ENCODE measurements at regions not wholly inside any gene's neighbourhood (a gene's known extent, or its start where the extent isn't known, plus 50 kb on each side); places are given as distances from the start of the nearest gene placed in this dataset.

DNA sequence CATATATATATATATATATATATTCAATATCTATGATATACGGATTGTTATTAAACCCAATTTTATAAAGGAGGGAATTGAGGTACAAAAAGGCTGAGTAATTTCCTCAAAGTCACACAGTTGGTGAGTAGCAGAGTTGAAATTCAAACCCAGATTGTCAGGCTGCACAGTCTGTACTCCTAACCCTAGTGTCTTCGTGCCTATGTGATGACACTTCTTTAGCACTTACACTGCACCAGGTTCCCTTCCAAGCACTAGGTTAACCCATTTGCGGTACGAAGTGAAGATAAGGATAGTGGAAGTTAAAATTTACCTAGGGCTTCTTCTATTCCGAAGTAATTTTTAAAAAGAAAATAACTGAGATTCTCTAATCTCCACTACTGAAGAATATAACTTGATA is 125.1 kb upstream of the TSPAN8 start:
- WGBS (ENCODE audit: insufficient coverage, low coverage, missing lambda C conversion rate) = 32% methylated on average over 5 of the region's 5 CpGs
- Histone ChIP-seq H3K9ac (ENCODE audit: insufficient read depth in 1 of 2, low read depth in 2 of 2, low read length in 2 of 2) (no peak overlapping the region), H3K4me2 (ENCODE audit: insufficient read depth, low read length) (no peak overlapping the region), H3K27ac (ENCODE audit: extremely low read depth, low read depth, low read length) (no peak overlapping the region), H3K36me3 (ENCODE audit: control insufficient read depth, insufficient read depth, low read length) (no peaks in the 10 kb centered on the region), H4K20me1 (replicated peaks; ENCODE audit: control insufficient read depth, insufficient read depth, low read length) (no peaks in the 10 kb centered on the region), H3K9me3 (replicated peaks; ENCODE audit: control insufficient read depth, insufficient read depth, low read depth, low read length) (no peaks in the 10 kb centered on the region), H3K4me1 (replicated peaks in 1 of 2; ENCODE audit: control insufficient read depth in 2 of 2, insufficient read depth in 2 of 2, low read length in 2 of 2) (no peaks in the 10 kb centered on the region), H3K27me3 (ENCODE audit: control insufficient read depth in 2 of 2, insufficient read depth in 2 of 2, low read length in 2 of 2) (no peaks in the 10 kb centered on the region), H3K9me1 (ENCODE audit: control insufficient read depth, insufficient read depth, low read length) (no peaks in the 10 kb centered on the region), H3K4me3 (no peak overlapping the region), H2AFZ (ENCODE audit: low read depth, low read length) (no peak overlapping the region), H3K79me2 (ENCODE audit: control insufficient read depth, insufficient read depth, low read length) (no peaks in the 10 kb centered on the region)
- no peak for DNase-seq (ENCODE audit: extremely low read depth in 1 of 4, low spot score in 3 of 4)
- FAIRE-seq = no peak
- in situ Hi-C loops (cut with MboI) (no loop called here), intact Hi-C loops (cut with micrococcal nuclease) (no loop called here)
- no TSS peak for BruUV-seq (replicated peaks)
- peak; percentile 53; the same call in 1 of the 3 replicates for ATAC-seq
- CTCF ChIA-PET (ENCODE audit: low intra/inter-chr PET ratio) = no interaction called here
- TF ChIP-seq, protein P1, sequence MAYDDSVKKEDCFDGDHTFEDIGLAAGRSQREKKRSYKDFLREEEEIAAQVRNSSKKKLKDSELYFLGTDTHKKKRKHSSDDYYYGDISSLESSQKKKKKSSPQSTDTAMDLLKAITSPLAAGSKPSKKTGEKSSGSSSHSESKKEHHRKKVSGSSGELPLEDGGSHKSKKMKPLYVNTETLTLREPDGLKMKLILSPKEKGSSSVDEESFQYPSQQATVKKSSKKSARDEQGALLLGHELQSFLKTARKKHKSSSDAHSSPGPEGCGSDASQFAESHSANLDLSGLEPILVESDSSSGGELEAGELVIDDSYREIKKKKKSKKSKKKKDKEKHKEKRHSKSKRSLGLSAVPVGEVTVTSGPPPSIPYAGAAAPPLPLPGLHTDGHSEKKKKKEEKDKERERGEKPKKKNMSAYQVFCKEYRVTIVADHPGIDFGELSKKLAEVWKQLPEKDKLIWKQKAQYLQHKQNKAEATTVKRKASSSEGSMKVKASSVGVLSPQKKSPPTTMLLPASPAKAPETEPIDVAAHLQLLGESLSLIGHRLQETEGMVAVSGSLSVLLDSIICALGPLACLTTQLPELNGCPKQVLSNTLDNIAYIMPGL (CRISPR knock-in tag; IDR thresholded peaks at IDR 0.05) = no peak
- no peak for TF ChIP-seq ZC3H11A (IDR thresholded peaks at IDR 0.05; ENCODE audit: low read depth, low read length)
- TF ChIP-seq FOXA1 (IDR thresholded peaks at IDR 0.05; ENCODE audit: borderline replicate concordance) = no peak
- TF ChIP-seq ZNF134 (CRISPR knock-in tag; conservative IDR thresholded peaks at IDR 0.05) = no peak
- TF ChIP-seq CEBPB (tag; IDR thresholded peaks at IDR 0.05) = no peak
- TF ChIP-seq BCL6 (CRISPR knock-in tag; IDR thresholded peaks at IDR 0.05) = no peak
- no peak for TF ChIP-seq GTF2A2 (tag; IDR thresholded peaks at IDR 0.05)
- TF ChIP-seq HDAC6 (IDR thresholded peaks at IDR 0.05; ENCODE audit: low read depth, low read length) = no peak
- TF ChIP-seq RBBP5 (IDR thresholded peaks at IDR 0.05; ENCODE audit: borderline replicate concordance, insufficient read depth, low read length, poor library complexity, severe bottlenecking) = no peak
- TF ChIP-seq MAFF (IDR thresholded peaks at IDR 0.05; ENCODE audit: low read length) = no peak
- no peak for TF ChIP-seq NONO (IDR thresholded peaks at IDR 0.05; ENCODE audit: low read depth in 2 of 2, low read length in 1 of 2)
- no peak for TF ChIP-seq KLF10 (CRISPR knock-in tag; IDR thresholded peaks at IDR 0.05)
- TF ChIP-seq ETV5 (CRISPR knock-in tag; IDR thresholded peaks at IDR 0.05; ENCODE audit: low read depth) = no peak
- POLR2A ChIA-PET = no interaction called here
